ENCODE measurements at regions not wholly inside any gene's neighbourhood (a gene's known extent, or its start where the extent isn't known, plus 50 kb on each side); places are given as distances from the start of the nearest gene placed in this dataset.

- in situ Hi-C loops (cut with MboI): no loop called here
- H3K4me1 ChIP-seq (ENCODE audit: insufficient read depth): no peaks in the 10 kb centered on the region
Measured at GRCh38 chr1:209421186-209421585, 162.3 kb upstream of the CAMK1G start.

DNA sequence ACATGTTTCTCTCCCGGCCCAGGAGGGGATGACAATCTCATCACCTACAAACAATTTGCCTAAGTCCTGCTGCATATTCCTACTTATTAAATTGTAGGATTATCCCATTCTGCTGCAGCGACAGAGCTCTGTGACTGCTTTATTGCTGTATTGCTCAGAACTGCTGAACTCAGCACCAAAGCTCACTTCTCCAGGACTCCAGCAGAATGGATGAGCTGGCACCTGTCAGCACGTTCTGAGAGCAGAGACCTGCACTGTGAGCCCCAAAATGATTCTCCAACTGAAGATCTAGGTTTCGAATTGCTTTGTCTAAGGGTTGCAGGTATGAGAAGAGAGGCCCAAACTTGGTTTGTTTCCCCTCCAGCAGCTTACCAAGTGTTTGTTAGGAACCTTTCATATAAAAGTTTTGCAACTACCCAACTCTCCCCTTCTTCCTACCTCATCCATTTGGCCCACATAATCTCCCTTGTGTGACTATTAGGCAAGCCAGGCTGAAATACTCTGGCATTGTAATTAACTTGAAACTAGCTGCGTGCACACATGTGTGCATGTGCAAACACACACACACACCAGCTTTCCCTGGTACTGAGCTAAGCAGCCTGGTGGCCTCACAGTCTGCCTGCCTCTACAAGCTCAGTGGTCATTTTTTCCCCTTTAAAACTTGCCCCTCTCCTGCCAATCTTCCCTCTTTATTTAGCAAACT, 161.4 kb upstream of the CAMK1G start:
- H3K4me3 ChIP-seq: no peak overlapping the region
- no peak for DNase-seq
- H3K9ac ChIP-seq: no peak overlapping the region
- no peaks in the 10 kb centered on the region for H3K9me3 ChIP-seq (ENCODE audit: low read depth)
- TF ChIP-seq EZH2 (IDR thresholded peaks at IDR 0.05; ENCODE audit: insufficient read depth, poor library complexity, severe bottlenecking) (no peak), EZH2phosphoT487 (IDR thresholded peaks at IDR 0.05; ENCODE audit: insufficient read depth, low read depth) (no peak)
- no peaks in the 10 kb centered on the region for H3F3A ChIP-seq (ENCODE audit: insufficient read depth)
- H3K36me3 ChIP-seq (ENCODE audit: low read depth): no peaks in the 10 kb centered on the region
- no peaks in the 10 kb centered on the region for H3K79me2 ChIP-seq (ENCODE audit: insufficient read depth)
- no peaks in the 10 kb centered on the region for H4K20me1 ChIP-seq (ENCODE audit: insufficient read depth)
- no peaks in the 10 kb centered on the region for H3K4me1 ChIP-seq (ENCODE audit: insufficient read depth)
- 50 to 53% methylated on average over 5 of the region's 5 CpGs for WGBS, 2 experiments (ENCODE audit: low coverage in 1 of 2, low lambda C conversion rate in 2 of 2, missing lambda C conversion rate in 2 of 2)
- no peak overlapping the region for H2AFZ ChIP-seq
- H3K4me2 ChIP-seq (ENCODE audit: unreplicated experiment): no peak overlapping the region
- in situ Hi-C loops (cut with MboI): no loop called here
- no peaks in the 10 kb centered on the region for H3K27me3 ChIP-seq (replicated peaks; ENCODE audit: insufficient read depth)
- H3K27ac ChIP-seq: no peak overlapping the region
- no peaks in the 10 kb centered on the region for H3K9me2 ChIP-seq (ENCODE audit: insufficient read depth)

More at GRCh38 chr1:209421186-209421585, 162.3 kb upstream of the CAMK1G start:
- H3K9me2 ChIP-seq (ENCODE audit: insufficient read depth): no peaks in the 10 kb centered on the region
- WGBS, 2 experiments (ENCODE audit: low coverage in 1 of 2, low lambda C conversion rate in 2 of 2, missing lambda C conversion rate in 2 of 2): 61 to 70% methylated on average over 4 of the region's 4 CpGs
- H3K36me3 ChIP-seq (ENCODE audit: low read depth): no peaks in the 10 kb centered on the region
- no peak overlapping the region for H3K4me3 ChIP-seq
- H3F3A ChIP-seq (ENCODE audit: insufficient read depth): no peaks in the 10 kb centered on the region
- no peak overlapping the region for H2AFZ ChIP-seq
- H3K27ac ChIP-seq: no peak overlapping the region
- no peaks in the 10 kb centered on the region for H3K79me2 ChIP-seq (ENCODE audit: insufficient read depth)
- H3K9me3 ChIP-seq (ENCODE audit: low read depth): no peaks in the 10 kb centered on the region
- H3K4me2 ChIP-seq (ENCODE audit: unreplicated experiment): no peak overlapping the region
- no peaks in the 10 kb centered on the region for H4K20me1 ChIP-seq (ENCODE audit: insufficient read depth)
- H3K27me3 ChIP-seq (replicated peaks; ENCODE audit: insufficient read depth): no peaks in the 10 kb centered on the region
- H3K9ac ChIP-seq: no peak overlapping the region
- DNase-seq: no peak
- TF ChIP-seq EZH2 (IDR thresholded peaks at IDR 0.05; ENCODE audit: insufficient read depth, poor library complexity, severe bottlenecking): no peak
- TF ChIP-seq EZH2phosphoT487 (IDR thresholded peaks at IDR 0.05; ENCODE audit: insufficient read depth, low read depth): no peak

GRCh38 chr1:209425959-209426358, 157.6 kb upstream of the CAMK1G start:
- TF ChIP-seq EZH2 (IDR thresholded peaks at IDR 0.05; ENCODE audit: insufficient read depth, poor library complexity, severe bottlenecking) (no peak), EZH2phosphoT487 (IDR thresholded peaks at IDR 0.05; ENCODE audit: insufficient read depth, low read depth) (no peak)
- in situ Hi-C loops (cut with MboI): loop anchor here (25.0 kb wide), 1 partner anchor 214 kb away; no protein-coding TSS in a partner anchor
- H3K9me2 ChIP-seq (ENCODE audit: insufficient read depth): no peaks in the 10 kb centered on the region
- H3K4me2 ChIP-seq (ENCODE audit: unreplicated experiment): no peak overlapping the region
- no peaks in the 10 kb centered on the region for H3K79me2 ChIP-seq (ENCODE audit: insufficient read depth)
- WGBS, 2 experiments (ENCODE audit: low coverage in 1 of 2, low lambda C conversion rate in 2 of 2, missing lambda C conversion rate in 2 of 2): 76 to 83% methylated on average over 5 of the region's 5 CpGs
- H3K4me1 ChIP-seq (ENCODE audit: insufficient read depth): no peaks in the 10 kb centered on the region
- no peaks in the 10 kb centered on the region for H3K9me3 ChIP-seq (ENCODE audit: low read depth)
- H3K27me3 ChIP-seq (replicated peaks; ENCODE audit: insufficient read depth): no peaks in the 10 kb centered on the region
- H4K20me1 ChIP-seq (ENCODE audit: insufficient read depth): no peaks in the 10 kb centered on the region
- DNase-seq: no peak
- no peak overlapping the region for H3K9ac ChIP-seq
- no peaks in the 10 kb centered on the region for H3F3A ChIP-seq (ENCODE audit: insufficient read depth)
- no peak overlapping the region for H2AFZ ChIP-seq
- no peak overlapping the region for H3K27ac ChIP-seq
- H3K36me3 ChIP-seq (ENCODE audit: low read depth): no peaks in the 10 kb centered on the region
- no peak overlapping the region for H3K4me3 ChIP-seq

- Histone ChIP-seq H3F3A (ENCODE audit: insufficient read depth) (no peaks in the 10 kb centered on the region), H3K9ac (no peak overlapping the region), H3K27ac (no peak overlapping the region), H3K36me3 (ENCODE audit: low read depth) (no peaks in the 10 kb centered on the region), H3K4me1 (ENCODE audit: insufficient read depth) (no peaks in the 10 kb centered on the region), H3K79me2 (ENCODE audit: insufficient read depth) (no peaks in the 10 kb centered on the region), H3K9me2 (ENCODE audit: insufficient read depth) (no peaks in the 10 kb centered on the region), H3K9me3 (ENCODE audit: low read depth) (no peaks in the 10 kb centered on the region), H3K4me2 (ENCODE audit: unreplicated experiment) (no peak overlapping the region), H2AFZ (no peak overlapping the region), H3K27me3 (replicated peaks; ENCODE audit: insufficient read depth) (no peaks in the 10 kb centered on the region), H3K4me3 (no peak overlapping the region), H4K20me1 (ENCODE audit: insufficient read depth) (no peaks in the 10 kb centered on the region)
- TF ChIP-seq EZH2phosphoT487 (IDR thresholded peaks at IDR 0.05; ENCODE audit: insufficient read depth, low read depth) (no peak), EZH2 (IDR thresholded peaks at IDR 0.05; ENCODE audit: insufficient read depth, poor library complexity, severe bottlenecking) (no peak)
- 58 to 60% methylated on average over 7 of the region's 7 CpGs for WGBS, 2 experiments (ENCODE audit: low coverage in 1 of 2, low lambda C conversion rate in 2 of 2, missing lambda C conversion rate in 2 of 2)
- no peak for DNase-seq
- in situ Hi-C loops (cut with MboI): loop anchor here (25.0 kb wide), 1 partner anchor 215 kb away; no protein-coding TSS in a partner anchor
Measured at GRCh38 chr1:209427277-209427676, 156.2 kb upstream of the CAMK1G start.
